H1 (cell line): ENCODE measurements at regions not wholly inside any gene's neighbourhood (a gene's known extent, or its start where the extent isn't known, plus 50 kb on each side); places are given as distances from the start of the nearest gene placed in this dataset.

Source experiments
- CTCF ChIA-PET: fragments of 300-600 bp; sonication (Branson Sonifier 250); formaldehyde crosslinking; loops from one replicate; lab custom pipeline; 2021; ENCODE audit not compliant: partially characterized antibody; lab: Charles Lee
- POLR2A ChIA-PET: fragments of 300-600 bp; sonication (Branson Sonifier 250); formaldehyde crosslinking; loops from one replicate; lab custom pipeline; 2021; ENCODE audit warnings: inconsistent platforms; ENCODE audit not compliant: partially characterized antibody; lab: Charles Lee
- DNase-seq, 2 experiments: peaks; one replicate each; pipeline versions ENCODE4 v3.0.0 to v3.0.0-alpha.2; 2010 to 2022; ENCODE audit warnings: low spot score in 2 of 2, low read depth in 1 of 2, mixed read lengths in 1 of 2
- FAIRE-seq: peaks from 2 replicates; lab custom pipeline; 2011; peaks lifted over from hg19 to GRCh38; lab: Jason Lieb, UNC
- H2AFZ ChIP-seq: 2 replicates; pipeline ENCODE4 v1.8.1; 2012; ENCODE audit warnings: low read length, inconsistent platforms
- H2AK5ac ChIP-seq: 2 replicates; pipeline ENCODE4 v1.6.1; 2013; ENCODE audit warnings: low read depth, low read length
- H2BK120ac ChIP-seq: replicated peaks from 2 replicates; pipeline ENCODE3; 2013; ENCODE audit warnings: low read depth, low read length, inconsistent platforms
- H2BK12ac ChIP-seq: 2 replicates; pipeline ENCODE4 v1.6.1; 2013; ENCODE audit warnings: low read depth, low read length
- H2BK15ac ChIP-seq: 2 replicates; pipeline ENCODE4 v1.6.1; 2013; ENCODE audit warnings: low read length
- H2BK20ac ChIP-seq: 2 replicates; pipeline ENCODE4 v1.6.1; 2013; ENCODE audit warnings: low read length
- H2BK5ac ChIP-seq: 2 replicates; pipeline ENCODE4 v1.6.1; 2013; ENCODE audit warnings: low read depth, low read length
- H3K14ac ChIP-seq: 2 replicates; pipeline ENCODE4 v1.6.1; 2013; ENCODE audit warnings: inconsistent platforms; ENCODE audit not compliant: insufficient read length
- H3K18ac ChIP-seq: 2 replicates; pipeline ENCODE4 v1.6.1; 2013; ENCODE audit warnings: low read length; ENCODE audit errors: extremely low read depth
- H3K23ac ChIP-seq: 2 replicates; pipeline ENCODE4 v1.6.1; 2013; ENCODE audit warnings: inconsistent platforms; ENCODE audit not compliant: insufficient read length
- H3K23me2 ChIP-seq: 2 replicates; pipeline ENCODE4 v1.6.1; 2013; ENCODE audit warnings: low read depth, low read length
- H3K27ac ChIP-seq: 2 replicates; pipeline ENCODE4 v1.6.1; 2011; ENCODE audit warnings: low read depth, low read length, inconsistent platforms
- H3K27me3 ChIP-seq, 4 experiments: replicated peaks in 1 of 4; 1 replicate in 1 of 4; 2 replicates in 3 of 4; pipeline versions ENCODE4 v1.6.1 to v1.8.1; 2011 to 2013; ENCODE audit warnings: low read length in 3 of 4, mild to moderate bottlenecking in 3 of 4, inconsistent platforms in 2 of 4, mixed read lengths in 2 of 4, moderate library complexity in 1 of 4; ENCODE audit not compliant: control insufficient read depth in 3 of 4, insufficient read depth in 3 of 4; ENCODE audit errors: extremely low read depth in 1 of 4
- H3K36me3 ChIP-seq, 4 experiments: 2 replicates each; pipeline versions ENCODE4 v1.6.1 to v1.8.1; 2011 to 2013; ENCODE audit warnings: mild to moderate bottlenecking in 4 of 4, low read length in 3 of 4, moderate library complexity in 2 of 4, control low read depth in 1 of 4, inconsistent platforms in 1 of 4; ENCODE audit not compliant: insufficient read depth in 4 of 4, control insufficient read depth in 2 of 4
- H3K4ac ChIP-seq: replicated peaks from 2 replicates; pipeline ENCODE3; 2013; ENCODE audit warnings: low read length, low read depth, mixed read lengths, inconsistent platforms; ENCODE audit not compliant: insufficient read length
- H3K4me1 ChIP-seq, 4 experiments: replicated peaks in 1 of 4; 1 replicate in 1 of 4; 2 replicates in 3 of 4; pipeline versions ENCODE4 v1.6.1 to v1.8.1; 2011 to 2013; ENCODE audit warnings: low read length in 3 of 4, inconsistent platforms in 2 of 4, mixed read lengths in 1 of 4; ENCODE audit not compliant: insufficient read depth in 4 of 4, control insufficient read depth in 3 of 4
- H3K4me2 ChIP-seq, 2 experiments: 2 replicates each; pipeline versions ENCODE4 v1.6.1 to v1.8.1; 2011 to 2013; ENCODE audit warnings: low read depth in 2 of 2, low read length in 2 of 2, control low read depth in 1 of 2, inconsistent platforms in 1 of 2, mild to moderate bottlenecking in 1 of 2; ENCODE audit not compliant: insufficient read depth in 1 of 2
- H3K4me3 ChIP-seq, 4 experiments: fragments of 200-600, 300-600 bp in 1 of 4; sonication (generic), shearing (Covaris generic), sonication (Bioruptor Twin) in 1 of 4; 2 replicates each; pipeline versions ENCODE4 v1.5.1 to v1.8.1; 2011 to 2016; ENCODE audit warnings: low read length in 4 of 4, low read depth in 3 of 4, control low read depth in 2 of 4, inconsistent platforms in 2 of 4, mild to moderate bottlenecking in 2 of 4, mixed read lengths in 1 of 4, moderate library complexity in 1 of 4; ENCODE audit not compliant: insufficient read depth in 2 of 4; ENCODE audit errors: extremely low read depth in 1 of 4
- H3K56ac ChIP-seq: replicated peaks from 2 replicates; pipeline ENCODE3; 2013; ENCODE audit warnings: low read depth, mild to moderate bottlenecking, mixed read lengths, low read length, inconsistent platforms; ENCODE audit not compliant: insufficient read length
- H3K79me1 ChIP-seq: 2 replicates; pipeline ENCODE4 v1.6.1; 2013; ENCODE audit warnings: low read depth, low read length, control low read depth
- H3K79me2 ChIP-seq, 2 experiments: 2 replicates each; pipeline versions ENCODE4 v1.6.1 to v1.8.1; 2012 to 2013; ENCODE audit warnings: low read length in 2 of 2, mild to moderate bottlenecking in 2 of 2, inconsistent platforms in 1 of 2; ENCODE audit not compliant: insufficient read depth in 2 of 2, control insufficient read depth in 1 of 2
- H3K9ac ChIP-seq, 4 experiments: replicated peaks in 1 of 4; 1 replicate in 1 of 4; 2 replicates in 3 of 4; pipeline versions ENCODE4 v1.6.1 to v1.8.1; 2011 to 2013; ENCODE audit warnings: low read depth in 3 of 4, low read length in 3 of 4, control low read depth in 2 of 4, mild to moderate bottlenecking in 2 of 4, moderate library complexity in 2 of 4, inconsistent platforms in 1 of 4; ENCODE audit errors: extremely low read depth in 1 of 4
- H3K9me3 ChIP-seq, 2 experiments: 2 replicates each; pipeline versions ENCODE4 v1.6.1 to v1.8.1; 2012 to 2013; ENCODE audit warnings: mild to moderate bottlenecking in 2 of 2, moderate library complexity in 2 of 2, control low read depth in 1 of 2, inconsistent platforms in 1 of 2, low read depth in 1 of 2, low read length in 1 of 2, mixed read lengths in 1 of 2; ENCODE audit not compliant: insufficient read depth in 2 of 2
- H4K20me1 ChIP-seq, 2 experiments: replicated peaks in 1 of 2; 2 replicates each; pipeline versions ENCODE3 to v1.8.1; 2011 to 2013; ENCODE audit warnings: inconsistent platforms in 2 of 2, low read length in 2 of 2, mild to moderate bottlenecking in 1 of 2; ENCODE audit not compliant: insufficient read depth in 2 of 2, control insufficient read depth in 1 of 2
- H4K5ac ChIP-seq: 2 replicates; pipeline ENCODE4 v1.6.1; 2013; ENCODE audit warnings: low read length, low read depth, mixed read lengths, inconsistent platforms; ENCODE audit not compliant: insufficient read length
- H4K8ac ChIP-seq: 2 replicates; pipeline ENCODE4 v1.8.0; 2013; ENCODE audit warnings: mild to moderate bottlenecking, moderate library complexity, low read length, inconsistent platforms; ENCODE audit not compliant: insufficient read depth; ENCODE audit errors: extremely low read depth
- H4K91ac ChIP-seq: replicated peaks from 2 replicates; pipeline ENCODE3; 2013; ENCODE audit warnings: low read length, mixed read lengths, inconsistent platforms; ENCODE audit not compliant: insufficient read length
- BRCA1 ChIP-seq: IDR thresholded peaks from 2 replicates; pipeline ENCODE4 v1.6.1; 2012; ENCODE audit warnings: low read depth, low read length, improper control_type of control experiment
- CBX8 ChIP-seq: fragments of 300-800, 300-1000 bp; sonication (generic); IDR thresholded peaks from 2 replicates; pipeline ENCODE4 v1.7.1; 2016; ENCODE audit warnings: low read depth, low read length, borderline replicate concordance
- GTF2F1 ChIP-seq: IDR thresholded peaks from 2 replicates; pipeline ENCODE4 v1.6.1; 2012; ENCODE audit warnings: low read depth, low read length, improper control_type of control experiment, borderline replicate concordance
- SAP30 ChIP-seq: fragments of 300-600 bp; sonication (generic); IDR thresholded peaks from 2 replicates; pipeline ENCODE4 v1.7.1; 2012; ENCODE audit warnings: low read length, moderate library complexity, mild to moderate bottlenecking, inconsistent platforms; ENCODE audit not compliant: insufficient read depth, insufficient replicate concordance
- WGBS, 2 experiments: shearing (Covaris generic) in 1 of 2; methylation state at CpG; one replicate each; pipeline versions ENCODE4 v1.1.6 to v1.1.7; 2013 to 2015; ENCODE audit warnings: low lambda C conversion rate in 2 of 2, mixed read lengths in 2 of 2, inconsistent platforms in 1 of 2, low coverage in 1 of 2, missing lambda C conversion rate in 1 of 2; ENCODE audit not compliant: insufficient replicate concordance in 2 of 2, insufficient coverage in 1 of 2, insufficient read length in 1 of 2; ENCODE audit errors: extremely low coverage in 1 of 2, missing lambda C conversion rate in 1 of 2; 5-methylcytosine and 5-hydroxymethylcytosine counted together
- TF ChIP-seq, protein P1 (sequence below): IDR thresholded peaks from 2 replicates; pipeline ENCODE4 v1.6.1; 2012; ENCODE audit warnings: inconsistent platforms

GRCh38 chr7:24073651-24074420 is 210.2 kb upstream of the NPY start:
- Histone ChIP-seq H4K5ac (no peak overlapping the region), H3K23ac (no peak overlapping the region), H3K9ac (no peak overlapping the region), H2BK15ac (no peak overlapping the region), H4K8ac (no peak overlapping the region; the same call in 1 of the 2 replicates), H3K27ac (no peak overlapping the region), H3K4ac (no peak overlapping the region), H4K91ac (no peak overlapping the region), H3K56ac (no peak overlapping the region), H3K4me3 (no peak overlapping the region), H2BK20ac (no peak overlapping the region), H3K18ac (no peak overlapping the region), H2BK120ac (no peak overlapping the region), H3K79me1 (no peaks in the 10 kb centered on the region), H2AK5ac (no peak overlapping the region), H2AFZ (0 out of 2 replicates have a peak overlapping the region, but pooled peaks have one; percentile 34), H3K14ac (no peak overlapping the region), H3K9me3 (no peaks in the 10 kb centered on the region), H2BK5ac (no peak overlapping the region), H3K4me2 (no peak overlapping the region), H3K23me2 (no peaks in the 10 kb centered on the region; the same call in 1 of the 2 replicates), H3K36me3 (no peaks in the 10 kb centered on the region), H4K20me1 (no peaks in the 10 kb centered on the region), H3K27me3 (no peaks in the 10 kb centered on the region), H3K4me1 (no peaks in the 10 kb centered on the region), H3K79me2 (no peaks in the 10 kb centered on the region), H2BK12ac (no peak overlapping the region)
- ChIA-PET CTCF (no interaction called here), POLR2A (no interaction called here)
- 83% methylated on average over 9 of the region's 9 CpGs; no CpG with 5 or more reads in 1 of the 2 experiments for WGBS, 2 experiments
- no peak for FAIRE-seq
- no peak for DNase-seq
- TF ChIP-seq BRCA1 (no peak), CBX8 (no peak), GTF2F1 (no peak), SAP30 (no peak)
- TF ChIP-seq, protein P1, sequence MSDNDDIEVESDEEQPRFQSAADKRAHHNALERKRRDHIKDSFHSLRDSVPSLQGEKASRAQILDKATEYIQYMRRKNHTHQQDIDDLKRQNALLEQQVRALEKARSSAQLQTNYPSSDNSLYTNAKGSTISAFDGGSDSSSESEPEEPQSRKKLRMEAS, result no peak
